Suprapubic skin (tissue), 4 donors: ENCODE measurements at regions not wholly inside any gene's neighbourhood (a gene's known extent, or its start where the extent isn't known, plus 50 kb on each side); places are given as distances from the start of the nearest gene placed in this dataset.
"Not testable (repeated sequence)": the region's sequence is repeated elsewhere in the genome, so short reads cannot be mapped to it uniquely, and the experiment has no call there.

Experiments
- DNase-seq, 2 donors: peaks; one replicate each; pipeline ENCODE4 v3.0.0-alpha.2; 2019; ENCODE audit warnings: low spot score in 2 of 2
- H3K27ac ChIP-seq: fragments of 200-600 bp; sonication (generic); one replicate; pipeline ENCODE4 v1.5.1; 2019
- H3K27me3 ChIP-seq: fragments of 200-600 bp; sonication (generic); one replicate; pipeline ENCODE4 v1.5.1; 2019
- H3K36me3 ChIP-seq: fragments of 200-600 bp; sonication (generic); one replicate; pipeline ENCODE4 v1.5.1; 2019
- H3K4me1 ChIP-seq: fragments of 200-600 bp; sonication (generic); one replicate; pipeline ENCODE4 v1.5.1; 2019
- H3K4me3 ChIP-seq: fragments of 200-600 bp; sonication (generic); one replicate; pipeline ENCODE4 v1.5.1; 2019; ENCODE audit warnings: mild to moderate bottlenecking
- H3K9me3 ChIP-seq: fragments of 200-600 bp; sonication (generic); one replicate; pipeline ENCODE4 v1.5.1; 2019
- EP300 ChIP-seq: sonication (generic); formaldehyde crosslinking; IDR thresholded peaks from one replicate; pipeline ENCODE4 v1.6.1; 2017; ENCODE audit warnings: antibody characterized with exemption
- POLR2A ChIP-seq, 2 donors: fragments of 450-650 bp; IDR thresholded peaks; one replicate each; pipeline ENCODE4 v1.6.1; 2017; ENCODE audit warnings: antibody characterized with exemption in 2 of 2, mild to moderate bottlenecking in 2 of 2, moderate library complexity in 2 of 2
- POLR2AphosphoS5 ChIP-seq, 3 donors: sonication (generic); formaldehyde crosslinking; IDR thresholded peaks; one replicate each; pipeline ENCODE4 v1.6.1; 2017; ENCODE audit warnings: antibody characterized with exemption in 3 of 3
- WGBS: methylation state at CpG from one replicate; pipeline ENCODE4 v1.1.5; 2018; 5-methylcytosine and 5-hydroxymethylcytosine counted together
- TF ChIP-seq, protein P1 (sequence below), 2 donors: fragments of 200-600 bp in 1 of 2; fragments of 450-650 bp in 1 of 2; sonication (generic) in 1 of 2; IDR thresholded peaks; one replicate each; pipeline ENCODE4 v1.5.1; 2016 to 2019; ENCODE audit warnings: antibody characterized with exemption in 2 of 2, mild to moderate bottlenecking in 1 of 2, moderate library complexity in 1 of 2

GRCh38 chr7:136122026-136122425, 144.9 kb upstream of the MTPN start:
- Histone ChIP-seq H3K9me3 (no peaks in the 10 kb centered on the region), H3K4me1 (no peaks in the 10 kb centered on the region), H3K4me3 (no peak overlapping the region), H3K36me3 (no peaks in the 10 kb centered on the region), H3K27ac (no peak overlapping the region), H3K27me3 (no peaks in the 10 kb centered on the region)
- WGBS = 77% methylated on average over 1 of the region's 1 CpG
- no peak for DNase-seq
- TF ChIP-seq POLR2A (IDR thresholded peaks at IDR 0.05) (no peak), EP300 (no peak), POLR2AphosphoS5 (IDR thresholded peaks at IDR 0.05) (no peak)
- TF ChIP-seq, protein P1, sequence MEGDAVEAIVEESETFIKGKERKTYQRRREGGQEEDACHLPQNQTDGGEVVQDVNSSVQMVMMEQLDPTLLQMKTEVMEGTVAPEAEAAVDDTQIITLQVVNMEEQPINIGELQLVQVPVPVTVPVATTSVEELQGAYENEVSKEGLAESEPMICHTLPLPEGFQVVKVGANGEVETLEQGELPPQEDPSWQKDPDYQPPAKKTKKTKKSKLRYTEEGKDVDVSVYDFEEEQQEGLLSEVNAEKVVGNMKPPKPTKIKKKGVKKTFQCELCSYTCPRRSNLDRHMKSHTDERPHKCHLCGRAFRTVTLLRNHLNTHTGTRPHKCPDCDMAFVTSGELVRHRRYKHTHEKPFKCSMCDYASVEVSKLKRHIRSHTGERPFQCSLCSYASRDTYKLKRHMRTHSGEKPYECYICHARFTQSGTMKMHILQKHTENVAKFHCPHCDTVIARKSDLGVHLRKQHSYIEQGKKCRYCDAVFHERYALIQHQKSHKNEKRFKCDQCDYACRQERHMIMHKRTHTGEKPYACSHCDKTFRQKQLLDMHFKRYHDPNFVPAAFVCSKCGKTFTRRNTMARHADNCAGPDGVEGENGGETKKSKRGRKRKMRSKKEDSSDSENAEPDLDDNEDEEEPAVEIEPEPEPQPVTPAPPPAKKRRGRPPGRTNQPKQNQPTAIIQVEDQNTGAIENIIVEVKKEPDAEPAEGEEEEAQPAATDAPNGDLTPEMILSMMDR (IDR thresholded peaks at IDR 0.05) = no peak

DNA sequence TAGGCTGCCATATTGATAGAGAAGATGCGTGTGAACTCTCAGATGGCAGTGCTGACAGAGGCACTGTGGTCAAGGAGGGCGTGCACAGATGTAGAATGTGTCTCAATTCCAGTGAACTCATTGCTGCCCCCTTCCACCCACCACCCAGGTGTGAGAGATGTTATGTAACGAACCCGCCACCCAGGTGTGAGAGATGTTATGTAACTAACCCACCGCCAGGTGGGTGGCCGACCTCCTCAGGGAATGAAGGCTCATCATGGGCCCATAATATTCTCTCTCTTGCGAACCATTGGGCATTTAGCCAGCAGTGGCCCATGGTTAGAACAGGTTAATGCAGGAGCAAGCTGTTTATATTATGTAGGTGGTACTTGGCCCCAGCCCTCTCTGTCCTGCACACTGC, 140.4 kb upstream of the MTPN start:
- TF ChIP-seq EP300 (no peak), POLR2A (IDR thresholded peaks at IDR 0.05) (no peak), POLR2AphosphoS5 (IDR thresholded peaks at IDR 0.05) (no peak)
- TF ChIP-seq, protein P1 (IDR thresholded peaks at IDR 0.05) = no peak
- Histone ChIP-seq H3K36me3 (no peaks in the 10 kb centered on the region), H3K9me3 (no peaks in the 10 kb centered on the region), H3K4me3 (no peak overlapping the region), H3K27ac (no peak overlapping the region), H3K27me3 (no peaks in the 10 kb centered on the region), H3K4me1 (no peaks in the 10 kb centered on the region)
- no peak for DNase-seq
- 89% methylated on average over 7 of the region's 7 CpGs for WGBS

DNA sequence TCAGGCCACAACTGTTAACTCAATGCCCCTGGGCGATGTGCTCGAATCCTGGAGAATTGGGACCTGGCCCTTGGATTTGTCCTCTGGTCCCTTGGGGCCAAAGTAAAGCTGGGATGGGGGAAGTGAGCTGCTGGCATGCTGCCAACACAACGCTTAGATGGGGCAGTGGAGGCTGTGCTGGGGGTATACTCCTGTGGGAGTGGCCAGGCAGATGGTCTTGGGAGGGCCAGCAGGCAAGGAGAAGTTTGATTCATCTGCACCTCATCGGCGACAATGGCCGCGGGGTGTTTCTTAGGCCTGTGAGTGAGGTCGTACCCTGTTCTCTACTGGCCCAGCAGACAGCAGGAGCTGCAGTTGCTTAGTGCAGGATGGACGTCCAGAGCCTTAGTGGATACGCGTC, 139.0 kb upstream of the MTPN start:
- Histone ChIP-seq H3K27ac (no peak overlapping the region), H3K4me3 (no peak overlapping the region), H3K4me1 (no peaks in the 10 kb centered on the region), H3K9me3 (no peaks in the 10 kb centered on the region), H3K36me3 (no peaks in the 10 kb centered on the region), H3K27me3 (no peaks in the 10 kb centered on the region)
- TF ChIP-seq EP300 = no peak
- no peak for TF ChIP-seq POLR2A (IDR thresholded peaks at IDR 0.05)
- TF ChIP-seq POLR2AphosphoS5 (IDR thresholded peaks at IDR 0.05) = no peak
- TF ChIP-seq, protein P1 (IDR thresholded peaks at IDR 0.05) = no peak
- WGBS = 87% methylated on average over 9 of the region's 11 CpGs
- no peak for DNase-seq

DNA sequence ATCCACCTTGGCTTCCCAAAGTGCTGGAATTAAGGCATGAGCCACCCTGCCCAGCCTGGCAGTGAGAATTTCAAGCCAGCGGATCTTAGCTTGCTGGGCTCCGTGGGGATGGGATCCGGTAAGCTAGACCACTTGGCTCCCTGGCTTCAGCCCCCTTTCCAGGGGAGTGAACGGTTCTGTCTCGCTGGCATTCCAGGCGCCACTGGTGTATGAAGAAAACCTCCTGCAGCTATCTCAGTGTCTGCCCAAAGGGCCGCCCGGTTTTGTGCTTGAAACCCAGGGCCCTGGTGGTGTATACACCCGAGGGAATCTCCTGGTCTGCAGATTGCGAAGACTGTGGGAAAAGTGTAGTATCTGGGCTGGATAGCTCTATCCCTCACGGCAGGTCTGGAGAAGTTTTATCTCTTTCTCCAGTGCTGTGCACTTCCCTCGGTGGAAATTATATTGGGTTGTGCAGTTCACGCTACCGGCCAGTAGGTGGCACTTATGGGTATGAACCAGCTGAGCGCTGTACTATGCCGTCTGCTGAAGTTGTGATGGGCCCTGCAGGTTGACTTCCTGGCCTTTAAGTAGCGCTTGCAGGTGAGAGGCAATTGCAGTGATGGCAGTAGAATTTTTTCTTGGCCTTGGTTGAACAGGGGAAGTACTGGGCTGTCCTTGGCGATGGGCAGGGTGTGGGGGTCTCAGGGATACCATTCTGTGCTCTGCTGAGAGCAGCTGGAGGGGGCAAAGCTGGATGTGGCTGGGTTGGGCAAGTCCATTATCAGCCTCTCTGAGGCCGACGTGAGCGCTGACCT, 138.0 kb upstream of the MTPN start:
- no peak for DNase-seq

GRCh38 chr7:136114467-136114866, 137.3 kb upstream of the MTPN start:
- not testable (repeated sequence) for H3K27ac ChIP-seq, H3K4me3 ChIP-seq, H3K9me3 ChIP-seq, DNase-seq, H3K4me1 ChIP-seq, H3K27me3 ChIP-seq, H3K36me3 ChIP-seq
- WGBS = 89% methylated on average over 6 of the region's 6 CpGs

More for the DNA sequence above, 138.0 kb upstream of the MTPN start:
- H3K4me1 ChIP-seq = no peaks in the 10 kb centered on the region
- no peaks in the 10 kb centered on the region for H3K36me3 ChIP-seq
- no peaks in the 10 kb centered on the region for H3K27me3 ChIP-seq
- TF ChIP-seq POLR2A (IDR thresholded peaks at IDR 0.05) = no peak
- no peak for TF ChIP-seq EP300
- TF ChIP-seq, protein P1 (IDR thresholded peaks at IDR 0.05) = peak in 1 of 2 donors; percentile 28
- no peak for TF ChIP-seq POLR2AphosphoS5 (IDR thresholded peaks at IDR 0.05)
- H3K4me3 ChIP-seq = no peak overlapping the region
- no peak overlapping the region for H3K27ac ChIP-seq
- no peaks in the 10 kb centered on the region for H3K9me3 ChIP-seq
- WGBS = 56% methylated on average over 12 of the region's 21 CpGs

GRCh38 chr7:136109037-136109436, 131.9 kb upstream of the MTPN start:
- H3K27me3 ChIP-seq, H3K36me3 ChIP-seq, H3K9me3 ChIP-seq, DNase-seq, H3K4me3 ChIP-seq, H3K4me1 ChIP-seq, H3K27ac ChIP-seq: not testable (repeated sequence)
- WGBS = 69% methylated on average over 1 of the region's 1 CpG
